Muscle of back (tissue), 3 donors: ENCODE measurements at regions not wholly inside any gene's neighbourhood (a gene's known extent, or its start where the extent isn't known, plus 50 kb on each side); places are given as distances from the start of the nearest gene placed in this dataset.

Experiments used
- DNase-seq, 3 donors: peaks; one replicate each; pipeline versions ENCODE4 v3.0.0 to v3.0.0-alpha.2; 2013

- DNase-seq, result no peak
Observed at GRCh38 chr2:200137691-200138090, 168.8 kb upstream of the SPATS2L start.

- DNase-seq, result peak in 2 of 3 donors; percentile 70 to 86
Observed at GRCh38 chr2:200138391-200139124, 167.9 kb upstream of the SPATS2L start.

- no peak for DNase-seq
Observed at GRCh38 chr2:200144571-200144970, 161.9 kb upstream of the SPATS2L start.

- DNase-seq, result no peak
Observed at GRCh38 chr2:200146501-200146900, 160.0 kb upstream of the SPATS2L start.

- no peak for DNase-seq
Observed at GRCh38 chr2:200147371-200147770, 159.1 kb upstream of the SPATS2L start.

GRCh38 chr2:200148366-200148765, 158.1 kb upstream of the SPATS2L start:
- DNase-seq, result peak in 2 of 3 donors; percentile 54 to 72

- DNase-seq, result no peak
Observed at GRCh38 chr2:200150411-200151086, 155.9 kb upstream of the SPATS2L start.

- DNase-seq, result no peak
Observed at GRCh38 chr2:200155652-200156051, 150.8 kb upstream of the SPATS2L start.

GRCh38 chr2:200156166-200156835, 150.2 kb upstream of the SPATS2L start:
- peak in 1 of 3 donors; percentile 73 for DNase-seq

GRCh38 chr2:200158647-200159356, 147.7 kb upstream of the SPATS2L start:
- DNase-seq, result no peak

- no peak for DNase-seq
Observed at GRCh38 chr2:200159357-200159707, 147.2 kb upstream of the SPATS2L start.

GRCh38 chr2:200159829-200160781, 146.4 kb upstream of the SPATS2L start:
- DNase-seq, result no peak

GRCh38 chr2:200161458-200161857, 145.0 kb upstream of the SPATS2L start:
- DNase-seq, result no peak

- no peak for DNase-seq
Observed at GRCh38 chr2:200165687-200166086, 140.8 kb upstream of the SPATS2L start.

GRCh38 chr2:200168641-200169555, 137.6 kb upstream of the SPATS2L start:
- DNase-seq, result peak in 1 of 3 donors; percentile 50

- no peak for DNase-seq
Observed at GRCh38 chr2:200170221-200170620, 136.3 kb upstream of the SPATS2L start.

- no peak for DNase-seq
Observed at GRCh38 chr2:200171731-200172482, 134.6 kb upstream of the SPATS2L start.

- DNase-seq, result no peak
Observed at GRCh38 chr2:200172521-200172920, 134.0 kb upstream of the SPATS2L start.

- DNase-seq, result peak; percentile 67 to 89 (median 74)
Observed at GRCh38 chr2:200172944-200173581, 133.4 kb upstream of the SPATS2L start.
